Thyroid gland (tissue), 4 donors: ENCODE measurements at regions not wholly inside any gene's neighbourhood (a gene's known extent, or its start where the extent isn't known, plus 50 kb on each side); places are given as distances from the start of the nearest gene placed in this dataset.

Source experiments
- POLR2A ChIP-seq, 2 donors: fragments of 450-650 bp; IDR thresholded peaks; one replicate each; pipeline ENCODE4 v1.6.1; 2017; ENCODE audit warnings: antibody characterized with exemption in 2 of 2, mild to moderate bottlenecking in 2 of 2, moderate library complexity in 1 of 2
- TF ChIP-seq, protein P1 (sequence below), 6 experiments: fragments of 200-600 bp in 3 of 6; fragments of 450-650 bp in 3 of 6; sonication (generic) in 3 of 6; IDR thresholded peaks; one replicate each; pipeline ENCODE4 v1.5.1; 2016 to 2019; ENCODE audit warnings: antibody characterized with exemption in 6 of 6, mild to moderate bottlenecking in 2 of 6, inconsistent platforms in 1 of 6, moderate library complexity in 1 of 6

- TF ChIP-seq, protein P1, sequence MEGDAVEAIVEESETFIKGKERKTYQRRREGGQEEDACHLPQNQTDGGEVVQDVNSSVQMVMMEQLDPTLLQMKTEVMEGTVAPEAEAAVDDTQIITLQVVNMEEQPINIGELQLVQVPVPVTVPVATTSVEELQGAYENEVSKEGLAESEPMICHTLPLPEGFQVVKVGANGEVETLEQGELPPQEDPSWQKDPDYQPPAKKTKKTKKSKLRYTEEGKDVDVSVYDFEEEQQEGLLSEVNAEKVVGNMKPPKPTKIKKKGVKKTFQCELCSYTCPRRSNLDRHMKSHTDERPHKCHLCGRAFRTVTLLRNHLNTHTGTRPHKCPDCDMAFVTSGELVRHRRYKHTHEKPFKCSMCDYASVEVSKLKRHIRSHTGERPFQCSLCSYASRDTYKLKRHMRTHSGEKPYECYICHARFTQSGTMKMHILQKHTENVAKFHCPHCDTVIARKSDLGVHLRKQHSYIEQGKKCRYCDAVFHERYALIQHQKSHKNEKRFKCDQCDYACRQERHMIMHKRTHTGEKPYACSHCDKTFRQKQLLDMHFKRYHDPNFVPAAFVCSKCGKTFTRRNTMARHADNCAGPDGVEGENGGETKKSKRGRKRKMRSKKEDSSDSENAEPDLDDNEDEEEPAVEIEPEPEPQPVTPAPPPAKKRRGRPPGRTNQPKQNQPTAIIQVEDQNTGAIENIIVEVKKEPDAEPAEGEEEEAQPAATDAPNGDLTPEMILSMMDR (IDR thresholded peaks at IDR 0.05): no peak
- no peak for TF ChIP-seq POLR2A (IDR thresholded peaks at IDR 0.05)
These were observed 107.8 kb upstream of the ARID2 start for GRCh38 chr12:45621703-45622102.
